NOMO-1 (cell line): ENCODE measurements at regions not wholly inside any gene's neighbourhood (a gene's known extent, or its start where the extent isn't known, plus 50 kb on each side); places are given as distances from the start of the nearest gene placed in this dataset.

ENCODE experiments used
- DNase-seq, 2 experiments: peaks; one replicate each; lab custom pipeline; 2025; ENCODE audit not compliant: unreplicated experiment in 2 of 2; lab: John Stamatoyannopoulos, UW

DNA sequence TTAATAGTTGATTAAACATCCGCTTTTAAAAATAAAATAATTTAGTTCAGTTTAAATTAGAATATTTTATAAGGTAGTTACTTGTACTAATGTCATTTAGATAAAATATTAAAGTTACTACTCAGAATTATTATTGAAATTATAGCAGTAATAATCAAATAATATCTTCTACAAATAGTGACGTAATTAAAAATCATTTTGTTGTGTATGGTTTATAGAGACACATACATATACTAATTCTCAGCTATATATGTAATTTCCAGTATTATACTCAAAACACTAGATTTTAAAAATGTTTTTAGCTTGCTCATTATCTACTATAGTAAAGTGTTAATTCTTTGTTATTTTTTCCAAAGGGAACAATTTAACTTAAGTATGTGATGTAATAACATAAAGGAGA lies 435.2 kb upstream of the MANEA start:
- no peak for DNase-seq

DNA sequence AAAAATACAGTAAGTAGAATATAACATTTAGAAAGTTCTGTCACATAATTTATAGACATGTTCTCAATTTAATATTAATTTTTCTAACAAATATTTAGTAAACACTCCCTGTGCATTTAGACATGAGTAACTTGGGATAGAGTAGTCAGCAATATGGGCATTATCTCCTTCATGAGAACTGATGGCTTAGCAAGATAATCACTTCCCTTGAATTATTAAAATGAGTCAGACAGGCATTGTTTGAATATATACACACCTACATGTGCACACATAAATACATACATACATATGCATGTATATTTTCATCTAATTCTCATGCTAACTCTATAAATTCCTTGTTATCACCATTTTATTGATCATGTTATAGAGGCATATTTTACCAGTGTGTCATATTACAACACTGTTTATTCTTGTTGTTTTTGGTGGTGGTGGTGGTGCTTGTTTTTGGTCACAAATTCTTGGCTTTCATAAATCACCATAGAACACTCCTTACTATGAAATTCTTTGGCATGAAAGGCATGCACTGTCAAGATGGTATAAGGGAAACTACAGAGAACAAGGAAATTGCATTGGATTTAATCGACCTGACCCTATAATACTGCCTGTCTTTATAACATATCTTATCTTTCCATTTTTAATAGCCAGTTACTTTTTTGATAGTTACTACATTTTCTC lies 434.5 kb upstream of the MANEA start:
- no peak for DNase-seq

DNA sequence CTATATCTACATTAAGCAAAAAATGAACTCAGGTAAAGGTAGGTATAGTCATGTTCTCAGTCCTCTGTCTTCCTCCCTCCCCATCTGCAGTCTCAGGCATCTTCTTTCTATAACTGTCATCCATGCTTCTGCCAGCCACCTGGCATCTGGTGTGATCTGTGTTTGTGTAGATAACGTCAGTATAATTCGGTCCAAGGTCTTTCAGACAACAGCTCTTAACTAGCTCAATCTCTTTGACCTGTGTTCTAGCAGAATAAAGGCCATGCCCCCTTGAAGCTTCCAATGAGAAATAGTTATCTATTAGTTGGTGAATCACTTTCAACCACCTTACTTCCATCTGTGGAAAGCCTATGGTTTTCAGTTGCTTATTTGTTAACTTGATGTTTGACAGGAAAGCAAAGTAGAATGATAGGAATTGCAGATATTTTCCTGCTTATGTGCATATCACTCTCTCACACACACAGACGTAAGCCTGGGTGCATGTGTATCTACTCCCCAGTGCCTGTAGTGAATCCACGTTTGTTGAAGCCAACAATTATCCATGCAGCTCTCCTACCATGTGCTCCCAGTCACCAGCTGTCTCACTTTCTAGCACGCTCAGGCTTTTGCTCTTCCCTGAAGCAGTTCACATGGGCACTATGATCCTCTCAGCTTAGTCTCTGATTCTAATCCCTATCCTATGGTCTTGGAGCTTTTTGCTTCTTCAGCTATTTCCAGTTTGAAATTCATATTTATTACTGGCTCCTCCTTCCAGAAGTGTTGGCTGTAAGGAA lies 433.7 kb upstream of the MANEA start:
- DNase-seq: no peak

DNA sequence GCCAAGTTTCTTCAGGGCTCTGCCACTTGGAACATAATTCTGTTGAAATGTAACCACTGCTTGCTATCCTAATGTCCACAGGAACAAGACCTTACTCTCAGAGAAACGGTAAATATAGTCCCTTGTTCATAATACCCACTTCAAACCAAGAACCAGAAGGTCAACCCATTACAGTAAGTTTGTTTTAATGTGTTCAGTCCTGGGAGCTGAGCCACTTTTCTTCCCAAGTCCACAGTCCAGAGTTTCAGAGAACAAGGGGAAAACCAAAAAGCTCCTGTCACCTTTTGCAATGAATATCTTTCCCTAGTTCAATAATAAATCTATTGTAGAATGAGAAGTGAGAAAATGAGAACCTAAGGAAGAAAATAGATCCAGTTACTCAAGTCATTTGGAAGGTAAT lies 431.9 kb upstream of the MANEA start:
- no peak for DNase-seq

DNA sequence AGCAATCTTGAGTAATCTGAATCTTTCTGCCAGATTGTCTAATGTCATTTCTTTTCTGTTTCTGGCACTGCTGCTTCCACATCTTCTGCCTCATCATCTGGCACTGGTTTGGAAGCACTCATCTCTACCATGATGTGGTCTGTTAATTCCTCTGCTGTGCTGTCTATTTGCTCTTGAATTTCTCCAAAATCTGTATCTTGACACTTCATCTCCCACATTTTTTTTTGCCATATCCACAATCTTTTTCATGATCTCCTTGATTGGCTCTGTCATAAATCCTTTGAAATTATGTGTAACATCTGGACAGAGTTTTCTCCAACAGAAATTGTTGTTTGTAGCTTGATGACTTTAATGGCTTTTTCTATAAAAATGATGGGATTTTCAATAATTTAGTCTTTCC lies 417.8 kb upstream of the MANEA start:
- DNase-seq: no peak

DNA sequence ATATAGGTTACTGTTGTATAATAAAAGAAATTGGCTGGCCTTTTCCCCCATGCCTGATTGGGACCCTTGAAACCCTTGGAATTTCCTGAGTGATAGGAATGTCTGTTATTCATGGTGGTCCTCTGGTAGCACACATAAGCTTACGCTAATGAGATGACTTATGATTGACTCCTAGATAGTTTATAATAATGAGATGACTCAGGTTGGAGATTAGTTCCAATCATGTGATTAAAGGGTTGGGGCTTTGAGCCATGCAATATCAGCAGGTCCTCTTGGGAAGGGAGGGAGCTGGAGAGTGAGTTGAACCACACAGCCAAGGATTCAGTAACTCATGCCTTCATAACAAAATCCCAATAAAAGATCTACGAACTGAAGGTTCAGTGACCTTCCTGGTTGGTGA lies 407.6 kb upstream of the MANEA start:
- no peak for DNase-seq

DNA sequence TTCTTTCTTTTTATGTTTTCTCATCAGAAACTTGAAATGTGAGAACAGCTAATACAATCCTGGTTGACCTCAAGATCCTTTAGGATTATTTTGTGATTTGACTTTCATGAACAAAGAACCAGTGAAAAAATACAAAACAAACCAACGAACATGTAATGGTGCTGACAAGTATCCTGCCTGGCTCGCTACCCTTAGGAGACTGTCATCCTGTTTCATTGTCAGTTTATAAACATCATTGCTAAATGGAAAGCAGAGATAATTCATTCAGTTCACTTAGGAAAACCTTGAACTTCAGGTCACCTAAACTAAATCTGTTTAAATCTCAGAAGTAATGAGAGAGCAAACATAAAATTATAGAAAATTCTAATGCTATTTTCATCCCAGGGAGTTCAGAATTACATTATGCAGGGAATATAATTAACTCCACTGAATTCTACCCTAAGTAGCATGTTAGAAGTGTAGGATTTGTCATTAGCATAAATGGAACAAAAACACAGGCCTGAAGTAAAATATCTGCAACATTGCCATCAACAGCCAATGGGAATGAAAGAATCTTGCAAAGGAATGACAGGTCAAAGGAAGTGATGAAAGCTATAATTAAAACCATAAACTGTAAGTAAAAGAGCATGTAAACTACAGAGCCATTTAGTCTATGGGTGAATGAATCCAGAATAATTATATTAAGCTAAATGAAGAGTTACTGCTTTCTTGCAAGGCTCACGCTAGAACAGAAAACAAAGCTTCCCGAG lies 401.2 kb upstream of the MANEA start:
- no peak for DNase-seq

DNA sequence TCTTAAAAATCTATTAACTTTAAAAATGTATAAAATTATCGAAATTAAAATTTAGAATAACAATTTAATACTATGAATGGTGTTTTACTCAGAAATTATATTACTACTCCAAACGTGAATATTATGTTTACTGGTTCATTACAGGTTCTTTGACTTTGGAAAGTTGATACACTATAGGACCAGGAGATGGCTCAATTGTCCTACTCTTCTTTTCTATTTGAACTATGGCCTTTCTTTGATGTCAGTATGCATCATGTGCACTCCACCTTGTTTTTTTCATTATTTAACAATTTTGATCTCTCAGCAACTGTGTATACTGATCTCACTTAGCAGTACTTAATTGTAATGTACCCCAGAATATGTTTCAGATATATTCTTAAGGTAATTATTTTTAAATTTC lies 391.5 kb upstream of the MANEA start:
- DNase-seq: no peak

DNA sequence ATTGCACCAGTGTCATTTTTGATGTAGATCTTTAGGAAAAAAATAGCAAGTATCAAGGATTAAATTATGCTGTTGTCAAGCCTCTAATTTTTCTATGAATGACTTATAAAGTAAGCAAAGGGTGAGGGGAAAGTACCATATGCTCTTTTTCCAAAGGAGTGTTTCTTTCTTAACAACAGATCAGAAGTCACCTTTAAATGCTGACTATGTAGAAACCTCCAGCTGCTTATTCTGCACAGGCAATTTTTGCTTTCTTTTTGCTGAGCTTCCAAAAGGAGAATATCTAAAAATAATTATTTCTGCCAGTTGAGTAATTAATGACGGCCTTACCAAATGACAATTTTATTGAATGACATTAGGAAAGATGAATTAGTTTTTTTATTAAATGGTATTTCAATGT lies 390.6 kb upstream of the MANEA start:
- no peak for DNase-seq

DNA sequence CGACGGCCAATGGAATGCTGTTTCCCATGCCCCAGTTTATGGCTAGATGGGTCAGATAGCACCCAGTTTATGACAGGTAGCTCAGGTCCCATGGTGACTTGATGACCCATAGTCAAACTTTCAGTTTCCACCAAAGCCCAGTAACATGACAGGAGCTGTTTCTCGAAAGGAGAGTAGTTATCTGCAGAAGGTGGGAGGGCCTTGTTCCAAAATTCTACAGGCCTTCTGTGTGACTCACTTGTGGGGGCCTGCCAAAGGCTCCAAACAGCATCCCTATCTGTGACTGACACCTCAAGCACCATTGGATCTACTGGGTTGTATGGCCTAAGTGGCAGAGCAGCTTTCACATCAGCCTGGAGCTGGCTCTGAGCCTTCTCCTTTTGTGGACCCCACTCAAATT lies 379.7 kb upstream of the MANEA start:
- DNase-seq: no peak

DNA sequence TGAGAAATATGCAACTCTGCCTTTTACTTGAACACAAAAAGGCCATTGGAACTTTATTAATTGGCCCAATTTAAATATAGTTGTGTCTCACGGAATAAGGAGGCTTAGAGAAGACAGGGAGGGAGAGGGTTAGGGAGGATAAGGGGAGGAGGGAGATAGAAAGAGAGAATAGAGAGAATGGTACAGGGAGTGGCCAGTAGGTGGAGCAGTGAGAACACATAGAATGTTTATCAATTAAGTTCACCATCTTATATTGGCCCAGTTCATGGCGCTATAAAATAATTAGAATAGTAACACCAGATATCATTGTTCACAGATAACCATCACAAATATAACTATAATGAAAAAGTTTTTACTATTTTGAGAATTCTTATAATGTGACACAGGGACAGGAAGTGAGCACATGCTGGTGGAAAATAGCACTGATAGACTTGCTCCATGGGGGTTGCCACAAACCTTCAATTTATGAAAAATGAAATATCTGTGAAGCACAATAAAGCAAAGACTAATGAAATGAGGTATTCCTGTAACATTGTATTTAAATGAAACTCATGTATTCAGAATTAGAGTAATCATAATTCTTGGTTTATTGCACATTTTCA lies 374.1 kb upstream of the MANEA start:
- DNase-seq: peak in 1 of 2 experiments; percentile 2

DNA sequence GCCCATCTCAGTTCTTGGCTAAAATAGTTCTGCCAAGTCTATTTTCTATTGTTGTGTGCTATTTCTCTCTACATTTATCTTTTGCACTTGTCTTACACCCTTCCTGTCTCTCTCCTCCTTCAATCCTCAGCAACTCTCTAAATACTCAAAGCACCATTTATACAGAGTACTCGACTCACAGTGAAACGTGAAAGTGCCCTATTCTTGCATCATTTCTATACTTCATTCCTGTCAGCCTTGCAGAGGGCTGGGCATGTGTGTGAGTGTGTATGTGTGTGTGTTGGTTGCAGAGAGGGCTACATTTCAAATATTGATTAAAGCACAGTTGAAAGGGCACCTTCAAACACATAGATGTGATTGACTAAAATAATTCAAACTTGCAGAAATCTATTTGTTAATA lies 373.2 kb upstream of the MANEA start:
- no peak for DNase-seq

DNA sequence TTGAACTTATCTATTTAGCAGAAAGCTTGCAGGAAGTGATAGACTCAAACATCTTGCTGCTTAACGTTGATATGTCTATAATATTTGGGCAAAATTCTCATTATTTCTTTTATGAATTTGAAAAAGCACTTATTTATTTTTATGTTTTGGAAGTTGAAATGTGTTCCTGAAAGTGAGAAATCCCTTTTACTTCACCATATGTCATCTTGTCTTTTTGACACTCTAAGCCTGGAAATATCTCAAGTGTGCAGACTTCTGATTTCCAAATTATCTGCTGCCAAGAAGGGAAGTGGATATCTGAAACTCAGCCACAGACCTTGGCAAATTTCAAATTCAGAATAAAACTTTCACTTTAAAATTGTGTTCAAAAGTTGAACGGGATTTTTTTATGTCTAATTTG lies 368.7 kb upstream of the MANEA start:
- no peak for DNase-seq

DNA sequence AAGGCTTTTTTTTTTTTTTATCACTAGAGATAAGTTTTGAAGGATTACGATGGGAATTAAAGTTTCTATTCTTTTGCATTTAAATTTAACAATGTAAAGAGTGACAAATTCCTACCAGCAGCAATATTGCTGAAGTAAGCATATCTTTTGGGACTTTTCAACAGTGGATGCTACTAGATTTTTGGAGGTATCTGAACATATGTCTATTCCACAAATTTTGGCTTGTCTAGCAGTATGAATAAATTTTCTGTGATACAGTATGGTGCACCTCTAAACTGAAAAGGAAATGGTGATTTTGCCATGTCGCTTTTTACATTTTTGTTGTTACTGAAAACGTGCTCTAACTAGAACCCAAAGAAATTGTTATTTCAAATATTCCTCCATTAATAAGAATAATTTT lies 368.3 kb upstream of the MANEA start:
- no peak for DNase-seq

DNA sequence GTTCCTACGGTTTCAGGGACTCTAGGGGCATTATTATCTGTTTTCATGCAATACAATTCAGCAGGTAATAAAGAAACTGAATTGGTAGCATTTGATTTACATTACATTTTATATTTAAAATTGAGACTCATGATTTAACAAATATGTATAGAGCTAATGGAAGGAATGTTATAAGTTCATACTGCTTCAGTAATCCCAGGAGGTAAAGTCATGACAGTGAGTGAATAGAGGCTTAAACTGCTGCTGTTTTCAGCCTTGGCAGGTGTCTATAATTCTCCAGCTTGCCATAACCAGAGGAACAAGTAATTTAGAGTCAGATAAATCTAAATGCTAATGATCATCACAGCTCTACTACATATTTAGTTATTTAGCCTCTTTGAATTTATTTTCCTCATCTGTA lies 360.8 kb upstream of the MANEA start:
- DNase-seq: no peak

DNA sequence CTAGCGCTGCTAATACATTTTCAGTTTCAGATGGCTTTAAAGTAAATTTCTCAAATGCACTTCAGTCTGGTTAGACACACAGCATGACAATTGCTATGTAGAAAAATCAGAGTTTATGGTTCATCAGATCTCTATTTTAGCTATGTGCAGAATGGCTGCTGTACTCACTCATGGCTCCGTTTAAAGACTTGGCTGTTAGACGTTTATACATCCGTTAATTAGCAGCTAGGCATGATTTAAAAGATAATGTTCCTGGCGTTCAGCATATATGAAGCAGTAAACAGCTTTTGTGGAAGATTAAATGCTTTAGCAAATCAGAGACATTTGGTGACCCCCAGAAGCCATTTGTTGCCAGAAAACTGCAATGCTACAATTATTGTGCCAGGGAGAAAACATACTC lies 350.0 kb upstream of the MANEA start:
- DNase-seq: no peak

DNA sequence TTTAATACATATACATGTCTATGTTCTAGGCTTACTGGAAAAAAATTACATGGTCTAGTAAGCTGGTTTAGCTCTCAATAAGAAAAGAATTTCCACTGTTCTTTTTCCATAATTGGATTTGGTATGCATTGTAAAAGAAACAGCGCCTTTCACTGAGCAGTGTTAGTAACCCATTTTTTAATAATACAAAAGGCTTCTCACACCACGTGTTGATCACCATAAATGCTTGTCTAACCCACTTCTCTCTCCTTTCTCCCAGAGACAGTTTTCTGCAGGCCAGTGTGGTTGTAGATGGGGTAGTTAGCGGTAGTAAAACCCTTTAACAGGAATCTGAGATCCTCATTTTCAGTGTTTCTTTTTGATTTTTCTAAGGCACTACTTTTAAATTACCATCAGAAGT lies 348.7 kb upstream of the MANEA start:
- DNase-seq: no peak

DNA sequence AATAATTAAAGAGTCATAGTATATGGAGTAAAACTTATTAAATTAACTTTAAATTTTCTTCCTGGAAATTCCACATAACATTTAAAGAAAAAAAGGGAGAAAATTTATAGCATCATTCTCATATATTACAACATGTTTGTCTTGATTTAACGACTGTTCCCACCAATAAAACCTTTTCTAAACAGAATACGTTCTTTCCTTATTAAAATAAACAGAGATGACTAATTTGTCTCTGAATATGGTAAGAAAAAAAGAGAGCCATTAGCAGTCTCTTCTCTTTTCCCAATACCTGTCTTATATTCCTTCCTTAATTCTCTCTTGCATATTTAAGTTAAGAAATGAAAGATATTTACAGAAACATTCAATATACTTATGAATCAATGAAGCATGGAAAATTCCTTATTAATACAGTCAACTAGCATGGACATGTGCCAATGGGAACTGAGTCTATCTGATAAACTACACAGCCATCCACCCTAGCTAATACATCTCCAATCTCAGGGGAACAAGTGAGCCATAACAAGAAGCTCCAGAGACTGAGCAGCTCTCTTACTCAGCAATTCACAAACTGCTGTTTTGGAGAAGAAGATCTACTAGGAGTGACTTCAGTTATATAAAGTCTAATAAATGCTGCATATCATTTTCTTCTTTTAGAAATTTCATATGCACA lies 347.1 kb upstream of the MANEA start:
- DNase-seq: no peak

DNA sequence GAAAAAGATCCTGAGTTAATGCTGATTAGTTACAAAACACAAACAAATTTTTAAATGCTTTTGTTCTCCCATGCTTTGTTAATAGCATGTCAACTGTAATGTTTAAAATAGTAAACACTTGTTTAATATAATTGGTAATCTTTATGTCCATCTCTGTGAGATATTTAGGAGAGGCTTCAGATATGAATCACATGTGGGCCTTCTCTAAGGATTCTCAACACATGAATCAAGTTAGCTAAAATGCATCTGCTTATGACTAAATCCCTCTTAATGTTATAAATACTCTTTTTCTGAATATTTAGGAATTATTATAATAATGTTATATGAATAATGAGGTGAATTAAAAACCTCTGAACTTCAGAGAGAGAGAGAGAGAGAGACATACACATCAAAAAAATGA lies 345.9 kb upstream of the MANEA start:
- no peak for DNase-seq

DNA sequence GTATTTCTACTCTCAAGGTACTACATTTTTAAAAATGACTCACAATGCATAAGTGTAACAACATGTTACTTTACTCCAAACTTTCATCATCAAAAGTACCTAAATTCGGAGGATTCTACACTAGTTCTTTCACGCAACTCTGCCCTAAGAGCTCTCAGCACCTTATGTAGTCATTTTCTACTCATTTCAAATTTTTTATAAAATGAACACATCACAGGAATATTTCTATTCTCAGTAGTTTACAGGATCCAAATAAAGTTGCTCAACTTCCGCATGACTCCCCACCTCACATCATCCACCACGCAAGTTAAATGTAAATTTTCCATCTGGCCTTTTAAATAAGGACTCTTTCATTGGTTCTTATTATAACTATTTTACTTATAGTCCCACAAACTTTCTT lies 344.9 kb upstream of the MANEA start:
- no peak for DNase-seq

DNA sequence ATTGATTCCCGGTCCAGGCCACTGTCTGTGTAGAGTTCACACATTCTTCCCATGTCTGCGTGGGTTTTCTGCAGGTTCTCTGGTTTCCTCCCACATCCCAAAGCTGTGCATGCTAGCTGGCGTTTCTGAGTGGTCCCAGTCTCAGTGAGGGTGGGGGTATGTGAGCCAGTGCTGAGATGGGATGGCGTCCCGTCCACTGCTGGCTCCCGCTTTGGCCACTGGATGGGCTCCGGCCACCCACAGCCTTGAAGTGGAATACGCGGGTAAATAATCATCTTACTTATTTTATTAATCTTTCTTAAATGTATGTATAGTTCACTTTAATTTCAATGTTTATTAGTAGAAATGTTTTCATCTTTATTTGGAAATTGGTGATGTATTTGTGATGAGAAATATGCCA lies 343.5 kb upstream of the MANEA start:
- no peak for DNase-seq
